ENCODE measurements at regions not wholly inside any gene's neighbourhood (a gene's known extent, or its start where the extent isn't known, plus 50 kb on each side); places are given as distances from the start of the nearest gene placed in this dataset.
"Not testable (repeated sequence)": the region's sequence is repeated elsewhere in the genome, so short reads cannot be mapped to it uniquely, and the experiment has no call there.

DNA sequence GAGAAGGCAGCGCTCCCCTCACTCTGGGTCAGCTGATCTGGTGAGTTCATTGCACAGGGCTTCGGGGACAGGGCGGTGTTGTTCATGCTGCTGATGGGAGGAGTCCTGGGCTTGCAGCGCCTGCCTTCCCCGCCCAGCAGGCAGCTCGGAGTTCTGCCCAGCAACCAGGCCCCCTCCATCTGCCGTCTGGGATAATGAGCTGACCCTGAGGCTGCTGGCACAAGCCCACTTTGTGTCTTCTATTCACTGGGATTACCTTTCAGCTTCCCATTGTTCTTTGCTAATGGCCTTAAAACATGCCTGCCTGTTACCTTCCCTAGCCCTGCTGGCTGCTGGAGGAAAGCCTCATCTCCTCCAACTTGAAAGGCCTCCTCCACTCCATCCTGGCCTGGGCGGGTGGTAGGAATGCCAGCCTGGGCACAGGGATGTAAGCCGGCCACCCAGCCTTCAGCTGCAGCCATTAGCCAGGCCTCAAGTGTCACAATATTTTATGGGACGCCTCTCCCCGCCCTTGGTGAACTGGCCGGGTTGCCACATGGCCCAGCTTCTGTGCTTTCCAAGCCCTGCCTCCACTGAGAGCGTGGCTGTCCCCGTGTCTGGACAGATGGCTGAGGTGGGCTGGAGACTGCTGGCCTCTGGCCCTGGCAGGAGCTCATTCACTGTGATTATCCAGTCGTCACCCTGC, 70.4 kb downstream of the GADD45G start:
- DNase-seq, result no peak

DNA sequence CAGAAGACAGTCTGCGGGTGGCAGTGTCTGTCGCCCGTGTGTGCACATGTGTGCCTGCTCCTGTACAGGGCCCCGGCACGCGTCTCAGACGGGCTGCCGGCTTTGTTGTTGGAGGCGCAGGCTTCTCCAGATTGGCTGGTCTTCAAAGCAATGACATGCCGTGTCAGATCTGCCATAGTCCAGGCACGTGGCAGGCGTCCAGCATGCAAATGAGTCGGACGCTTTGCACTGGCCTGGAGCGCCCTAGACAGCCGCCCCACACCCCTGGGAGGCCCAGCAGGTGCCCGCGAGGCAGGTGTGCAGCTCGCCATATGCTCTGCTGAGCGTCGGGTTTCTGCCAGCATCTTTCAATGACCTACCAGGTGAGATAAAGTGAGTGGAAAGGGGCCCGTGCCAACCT, 71.5 kb downstream of the GADD45G start:
- no peak for DNase-seq

DNA sequence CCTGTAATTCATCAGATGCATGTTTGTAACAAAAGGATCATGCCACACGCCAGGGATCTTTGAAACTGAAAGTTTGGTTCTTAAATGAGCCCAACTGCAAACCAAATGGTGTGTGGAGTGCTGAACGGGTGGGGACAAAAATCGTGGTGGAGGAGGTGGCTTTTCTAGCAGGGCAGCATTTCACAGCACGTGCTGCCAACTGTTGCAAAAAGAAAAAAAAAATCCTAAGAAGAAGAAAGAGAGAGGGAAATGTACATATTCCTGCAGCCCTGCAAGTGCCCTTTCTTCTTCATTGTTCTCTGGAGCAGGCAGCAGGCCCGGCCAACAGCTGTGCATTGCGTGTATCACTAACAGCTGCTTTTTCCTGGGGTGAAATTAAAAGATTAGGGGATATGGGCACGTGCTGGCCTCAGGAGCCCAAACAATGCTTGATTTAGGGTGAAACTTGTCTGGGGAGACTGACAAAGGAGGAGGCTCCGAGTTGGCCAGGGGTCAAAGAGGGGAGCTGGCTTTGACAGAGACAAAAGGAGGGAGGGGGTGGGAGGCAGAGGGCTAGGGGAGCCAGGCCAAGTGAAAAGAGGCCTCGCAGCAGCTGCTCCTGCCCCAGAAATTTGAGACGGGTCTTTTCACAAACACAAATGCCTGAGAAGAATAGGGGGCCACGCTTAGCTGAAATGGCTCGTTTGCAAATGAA, 73.0 kb downstream of the GADD45G start:
- DNase-seq, result no peak

DNA sequence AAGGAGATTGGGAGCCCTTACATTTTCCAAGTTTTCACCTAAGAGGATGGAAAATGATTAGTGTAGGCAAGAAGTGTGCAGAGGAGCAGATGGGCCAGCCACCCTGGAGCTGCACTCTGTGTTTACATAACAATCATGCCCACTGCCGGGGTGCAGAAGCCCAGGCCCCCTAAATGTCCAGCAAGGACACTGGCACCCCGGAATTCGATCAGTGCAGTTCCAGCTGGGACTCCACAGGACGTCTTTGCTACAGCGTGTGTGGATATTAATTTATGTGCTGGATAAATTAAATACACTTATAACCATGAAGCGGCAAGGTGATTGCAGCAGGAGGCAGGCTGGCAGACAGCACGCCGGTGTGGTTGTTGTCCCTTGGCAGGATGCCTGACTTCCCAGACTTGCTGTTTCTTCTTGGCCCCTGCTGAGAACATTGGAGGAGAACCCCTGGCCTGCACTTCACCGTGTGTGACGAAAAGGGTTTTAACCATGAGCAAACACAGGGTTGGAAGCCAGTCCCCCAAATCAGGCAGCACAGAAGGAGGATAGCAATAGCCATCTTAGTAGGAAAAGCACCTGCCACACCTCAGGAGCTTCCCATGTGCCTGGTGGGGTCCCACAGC, 73.7 kb downstream of the GADD45G start:
- no peak for DNase-seq

DNA sequence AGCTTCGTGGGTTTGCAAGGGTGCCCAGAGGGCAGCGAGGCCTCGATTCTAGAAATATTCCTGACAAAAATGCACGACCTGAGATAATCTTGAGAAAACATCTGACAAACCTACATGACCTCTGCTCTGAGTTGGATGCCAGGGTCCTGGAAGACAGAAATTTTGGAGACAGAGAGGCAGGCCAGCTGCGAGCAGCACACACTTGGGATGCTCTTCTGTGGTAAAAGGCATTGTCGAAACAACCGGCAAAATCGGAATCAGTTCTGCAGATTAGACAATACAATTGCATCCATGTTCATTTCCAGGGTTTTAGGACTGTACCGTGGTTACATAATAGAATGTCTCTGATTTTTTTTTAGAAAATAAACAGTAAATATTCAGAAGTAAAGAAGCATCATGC, 74.2 kb downstream of the GADD45G start:
- no peak for DNase-seq

DNA sequence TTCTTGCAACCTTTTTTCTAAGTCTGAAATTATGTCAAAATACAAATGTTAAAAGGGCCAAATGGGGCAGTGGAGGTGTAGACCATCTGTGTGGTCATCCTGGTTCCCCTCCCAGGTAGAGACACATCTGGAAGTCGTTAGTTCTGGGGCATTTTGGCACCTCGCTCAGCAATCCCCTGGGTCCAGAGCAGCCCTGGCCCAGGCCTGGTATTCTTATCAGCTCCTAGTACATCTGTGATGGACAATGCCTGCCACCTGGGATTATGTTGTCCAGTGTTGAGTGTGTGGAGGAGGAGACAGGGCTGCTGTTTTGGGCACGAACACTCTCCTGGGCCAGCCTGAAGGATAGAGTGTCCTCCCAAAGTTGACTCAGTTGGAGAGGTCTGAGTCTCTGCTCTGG, 74.8 kb downstream of the GADD45G start:
- no peak for DNase-seq

DNA sequence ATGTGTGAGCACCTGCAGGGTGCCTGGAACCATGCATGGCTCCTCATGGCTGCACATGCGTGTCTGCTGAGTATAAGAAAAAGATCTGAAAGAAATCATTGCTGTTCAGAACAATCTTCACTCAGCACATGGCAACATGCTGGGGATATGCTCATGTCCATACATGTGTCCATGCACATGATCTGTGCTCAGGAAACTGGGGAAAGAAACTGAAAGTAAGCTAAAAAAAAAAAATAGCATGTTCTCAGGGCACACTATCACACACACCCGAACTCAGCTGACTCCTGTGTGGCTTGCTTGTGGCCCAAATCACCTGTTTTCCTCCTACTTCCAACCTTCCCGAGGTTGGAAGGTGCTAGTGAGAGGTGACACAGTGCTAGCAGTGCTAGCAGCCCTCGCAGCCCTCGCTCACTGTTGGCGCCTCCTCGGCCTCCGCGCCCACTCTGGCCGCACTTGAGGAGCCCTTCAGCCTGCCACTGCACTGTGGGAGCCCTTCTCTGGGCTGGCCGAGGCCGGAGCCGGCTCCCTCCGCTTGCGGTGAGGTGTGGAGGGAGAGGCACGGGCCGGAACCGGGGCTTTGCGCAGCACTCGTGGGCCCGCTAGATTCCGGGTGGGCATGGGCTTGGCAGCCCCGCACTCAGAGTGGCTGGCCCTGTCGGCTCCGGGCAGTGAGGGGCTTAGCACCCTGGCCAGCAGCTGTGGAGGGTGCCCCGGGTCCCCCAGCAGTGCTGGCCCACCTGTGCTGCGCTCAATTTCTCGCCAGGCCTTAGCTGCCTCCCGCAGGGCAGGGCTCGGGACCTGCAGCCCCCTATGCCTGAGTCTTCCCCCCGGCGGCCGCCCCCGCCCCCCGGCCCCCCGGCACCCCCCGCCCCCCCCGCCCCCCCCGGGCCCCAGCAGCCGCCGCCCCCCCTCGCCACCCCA, 76.0 kb downstream of the GADD45G start:
- no peak for DNase-seq

DNA sequence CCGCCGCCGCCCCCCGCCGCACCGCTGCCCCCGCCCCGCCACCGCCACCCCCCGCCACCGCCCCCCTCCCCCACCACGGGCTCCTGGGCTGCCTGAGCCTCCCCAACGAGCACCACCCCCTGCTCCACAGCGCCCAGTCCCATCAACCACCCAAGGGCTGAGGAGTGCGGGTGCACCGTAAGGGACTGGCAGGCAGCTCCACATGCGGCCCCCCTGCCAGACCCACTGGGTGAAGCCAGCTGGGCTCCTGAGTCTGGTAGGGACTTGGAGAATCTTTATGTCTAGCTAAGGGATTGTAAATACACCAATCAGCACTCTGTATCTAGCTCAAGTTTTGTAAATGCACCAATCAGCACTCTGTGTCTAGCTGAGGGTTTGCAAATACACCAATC, 76.7 kb downstream of the GADD45G start:
- DNase-seq, result not testable (repeated sequence)

DNA sequence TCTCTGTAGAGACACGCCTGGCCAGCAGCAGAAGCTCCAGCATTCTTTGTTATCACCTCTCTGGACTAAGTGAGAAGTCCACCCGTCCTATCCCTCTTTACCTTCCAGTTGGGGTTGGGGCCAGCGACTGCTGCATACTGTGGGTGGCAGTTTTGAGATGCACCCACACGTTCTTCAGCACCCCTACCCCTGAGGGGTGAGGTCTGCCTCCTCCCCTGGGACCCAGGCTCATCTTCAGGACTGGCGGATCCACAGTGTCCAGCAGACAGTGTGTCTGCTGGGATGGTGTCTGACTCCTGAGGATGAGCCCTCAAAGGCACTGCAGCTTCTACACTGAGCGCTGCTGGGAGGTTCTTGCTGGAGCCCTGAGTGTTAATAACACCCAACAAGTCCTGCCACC, 78.8 kb downstream of the GADD45G start:
- DNase-seq, result no peak

DNA sequence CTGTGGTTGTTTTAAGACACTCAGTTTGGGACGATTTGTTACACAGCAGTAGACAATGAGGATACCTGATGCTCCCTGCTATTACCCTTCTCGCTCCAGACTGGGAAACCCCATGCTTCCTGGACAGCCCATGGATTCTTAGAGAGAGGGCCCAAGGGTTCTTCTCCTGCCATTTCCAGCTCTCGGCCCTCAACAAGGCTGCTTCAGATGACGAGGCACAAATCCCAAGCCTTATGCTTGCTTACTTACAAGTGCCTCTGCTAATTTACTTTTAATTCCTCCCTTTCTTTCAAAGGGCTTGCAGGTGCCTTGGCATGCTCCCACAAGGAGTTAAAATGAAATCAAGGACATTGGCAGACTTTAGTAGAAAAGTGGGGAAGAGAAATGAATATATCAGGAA, 79.4 kb downstream of the GADD45G start:
- no peak for DNase-seq

DNA sequence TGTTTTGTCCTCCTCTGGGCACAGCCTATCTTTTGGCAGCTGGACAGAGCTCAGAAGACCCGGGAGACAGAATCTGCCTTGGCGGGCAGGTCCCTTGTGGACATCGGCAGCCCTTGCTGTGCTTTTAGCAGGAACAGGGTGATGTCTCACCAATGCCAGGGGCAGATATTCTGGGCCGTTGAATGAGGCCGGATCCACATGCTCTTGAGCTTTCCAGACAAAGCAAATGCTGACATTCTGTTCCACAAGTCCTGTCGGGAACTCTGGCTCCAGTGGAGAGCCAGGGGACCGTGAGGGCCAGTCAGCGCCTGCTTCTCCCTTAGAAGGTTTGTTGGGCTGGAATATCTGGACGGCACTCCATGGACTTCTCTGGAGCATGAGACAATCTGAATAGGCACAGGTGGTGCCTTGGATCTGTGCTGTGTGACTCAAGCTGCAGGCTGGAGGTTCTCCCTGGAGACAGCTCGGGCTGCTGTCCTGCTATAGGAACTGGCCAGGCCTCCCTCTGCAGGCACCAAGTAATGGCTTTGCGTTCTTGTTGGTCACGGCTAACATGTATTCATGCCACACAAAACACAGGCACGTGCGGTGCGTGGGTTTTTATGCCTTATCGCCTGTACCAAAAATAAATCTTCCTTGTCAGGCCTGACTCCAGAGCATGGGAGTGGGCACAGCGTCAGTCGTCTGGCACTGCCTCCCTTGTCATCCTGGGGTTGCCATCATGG, 80.3 kb downstream of the GADD45G start:
- no peak for DNase-seq

DNA sequence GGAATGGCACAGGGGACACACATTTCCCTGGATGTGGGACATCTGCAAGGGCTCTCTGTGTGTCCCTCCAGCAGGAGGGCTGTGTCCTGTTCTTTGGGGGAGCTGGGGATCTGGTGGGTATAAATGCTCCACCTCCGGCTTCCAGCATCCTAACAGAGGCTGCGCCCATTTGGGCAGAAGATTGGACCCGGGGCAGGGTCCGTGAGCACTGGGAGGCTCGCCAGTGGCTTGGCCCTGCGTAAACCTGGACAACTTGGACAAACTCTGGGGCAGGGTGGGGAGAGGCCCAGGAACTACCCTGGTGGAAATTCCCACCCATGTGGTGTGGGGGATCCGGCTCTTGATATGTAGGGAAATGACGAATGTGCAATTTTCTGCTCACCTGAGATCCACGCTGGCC, 80.9 kb downstream of the GADD45G start:
- no peak for DNase-seq

DNA sequence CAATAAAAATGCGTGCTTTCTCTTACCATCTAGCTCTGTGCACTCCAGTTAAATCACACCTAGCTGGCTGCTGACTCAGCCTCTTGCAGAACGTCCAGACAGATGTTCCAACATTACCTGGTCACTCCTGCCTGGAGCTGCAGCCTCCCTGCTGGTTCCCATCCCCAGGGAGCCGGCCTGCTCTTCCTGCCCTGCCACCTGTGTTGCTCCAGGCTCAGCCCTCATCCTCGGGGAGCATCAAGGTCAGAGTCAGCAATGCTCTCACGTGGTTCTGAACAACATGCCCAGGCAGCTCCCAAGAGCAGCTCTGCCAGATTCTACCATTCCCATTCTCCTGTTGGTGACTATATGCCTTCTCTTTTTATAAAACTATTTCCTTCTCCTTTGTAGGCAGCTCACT, 81.3 kb downstream of the GADD45G start:
- no peak for DNase-seq

DNA sequence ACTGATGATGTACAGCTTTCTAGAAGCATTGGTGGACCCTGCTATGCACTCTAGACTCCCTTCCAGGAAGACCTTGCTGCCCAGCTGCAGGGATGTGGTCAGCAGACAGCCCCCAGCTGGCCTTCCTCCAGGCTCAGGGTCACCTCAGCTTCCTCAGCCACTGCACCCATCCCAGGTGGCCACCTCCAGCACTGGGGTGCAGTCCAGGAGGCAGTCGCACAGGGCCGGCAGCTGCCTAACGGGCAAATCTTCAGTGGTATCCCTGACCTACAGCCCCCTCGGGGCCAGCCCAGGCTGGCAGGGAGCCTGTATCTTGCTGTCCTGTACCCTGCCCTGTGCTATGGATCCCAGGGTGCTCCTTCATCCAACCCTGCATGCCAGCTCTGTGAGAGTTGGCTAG, 81.8 kb downstream of the GADD45G start:
- no peak for DNase-seq

DNA sequence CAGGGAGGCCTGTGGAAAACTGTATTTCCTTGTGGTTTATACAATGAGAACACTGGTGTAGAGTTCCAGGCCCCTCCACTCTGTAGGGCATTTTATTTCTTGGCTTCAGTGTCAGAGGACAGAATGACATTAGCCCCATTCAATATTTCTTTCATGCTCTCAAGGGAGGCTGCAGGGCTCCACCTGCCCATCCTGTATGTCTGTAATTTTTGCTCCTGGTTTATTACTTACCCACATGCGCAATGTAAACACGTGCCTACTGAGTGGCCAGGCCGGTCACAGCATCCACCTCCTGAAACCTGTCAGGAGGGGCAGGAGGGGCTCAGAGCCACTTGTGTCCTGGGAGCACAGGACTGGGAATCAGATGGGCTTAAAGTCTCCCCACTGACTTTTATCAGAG, 82.4 kb downstream of the GADD45G start:
- no peak for DNase-seq

DNA sequence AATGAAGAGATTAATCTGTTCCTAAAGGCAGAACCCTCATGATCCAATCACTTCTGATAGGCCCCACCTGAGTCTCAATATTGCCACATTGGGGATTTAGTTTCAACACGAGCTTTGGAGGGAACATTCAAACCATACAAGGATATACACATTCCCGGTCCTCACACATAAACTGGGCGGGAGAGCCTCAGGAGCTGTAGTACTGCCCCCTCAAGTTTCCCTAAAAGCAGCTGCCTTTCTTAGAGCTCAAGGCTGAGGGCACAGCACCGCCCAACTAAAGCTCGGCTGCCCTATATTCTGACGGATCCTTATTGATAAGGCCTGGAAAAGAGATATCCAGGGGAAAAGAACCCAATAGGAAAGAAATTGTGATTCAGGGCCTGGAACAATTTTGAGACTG, 83.0 kb downstream of the GADD45G start:
- no peak for DNase-seq

DNA sequence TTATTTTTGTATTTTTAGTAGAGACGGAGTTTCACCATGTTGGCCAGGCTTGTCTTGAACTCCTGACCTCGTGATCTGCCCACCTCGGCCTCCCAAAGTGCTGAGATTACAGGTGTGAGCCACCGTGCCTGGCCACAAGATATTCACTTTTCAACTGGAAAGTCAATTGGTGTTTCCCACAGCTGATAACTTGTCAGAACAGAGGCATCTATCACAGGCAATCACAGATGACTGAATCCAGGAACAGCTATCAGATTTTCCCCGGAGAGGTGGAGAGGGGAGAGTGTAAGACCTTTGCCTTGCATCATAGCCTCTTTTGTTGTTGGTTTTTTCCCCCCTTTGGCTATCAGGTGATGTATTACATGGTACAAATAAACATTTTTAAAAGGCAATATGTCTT, 84.5 kb downstream of the GADD45G start:
- DNase-seq, result not testable (repeated sequence)

DNA sequence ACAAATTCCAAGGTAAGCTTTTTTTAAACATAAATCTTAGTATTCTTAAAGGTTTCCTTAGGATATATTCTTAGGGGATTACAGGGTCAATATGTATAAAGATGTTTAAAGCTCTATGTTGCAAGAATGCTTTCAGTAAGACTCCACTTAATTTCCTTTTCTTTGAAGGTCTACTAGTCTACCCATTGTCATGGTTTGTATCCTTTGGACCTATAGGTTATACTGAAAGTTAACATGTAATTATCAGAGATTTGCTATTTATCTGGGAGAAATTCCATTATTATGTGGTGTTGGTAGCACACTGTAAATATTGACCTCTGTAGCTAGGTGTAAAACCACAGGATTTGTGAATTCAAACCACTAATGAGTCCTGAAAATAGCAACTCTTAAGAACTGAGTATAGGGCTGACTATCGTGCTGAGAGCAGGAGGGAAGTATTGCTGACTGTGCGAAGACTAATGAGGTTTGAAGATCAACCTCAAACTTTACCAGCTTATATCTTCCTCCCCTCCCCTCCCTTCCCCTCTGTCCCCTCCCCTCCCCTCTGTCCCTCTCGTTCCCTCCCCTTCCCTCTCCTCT, 85.6 kb downstream of the GADD45G start:
- DNase-seq, result no peak

DNA sequence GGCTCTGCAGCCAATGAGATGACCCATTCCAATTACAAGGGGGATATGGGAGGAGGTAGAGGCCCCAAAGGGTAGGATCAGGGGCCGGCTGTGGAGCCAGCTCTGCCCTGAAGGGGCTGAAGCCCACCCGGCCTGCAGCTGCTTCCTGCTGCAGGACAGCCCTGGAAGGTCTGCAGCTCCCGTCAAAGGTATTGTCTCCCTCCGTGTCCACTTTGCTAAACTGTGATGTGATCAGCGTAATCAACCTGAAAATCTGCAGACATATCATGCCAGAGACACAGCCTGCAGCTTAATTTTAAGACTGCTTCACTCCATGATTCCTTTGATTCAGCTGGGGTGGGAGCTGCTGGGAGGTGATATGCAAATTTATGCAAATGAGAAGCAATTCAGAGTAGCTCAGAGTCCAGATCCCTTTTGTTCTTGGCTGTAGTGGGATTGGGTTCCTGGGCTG, 90.7 kb downstream of the GADD45G start:
- no peak for DNase-seq

DNA sequence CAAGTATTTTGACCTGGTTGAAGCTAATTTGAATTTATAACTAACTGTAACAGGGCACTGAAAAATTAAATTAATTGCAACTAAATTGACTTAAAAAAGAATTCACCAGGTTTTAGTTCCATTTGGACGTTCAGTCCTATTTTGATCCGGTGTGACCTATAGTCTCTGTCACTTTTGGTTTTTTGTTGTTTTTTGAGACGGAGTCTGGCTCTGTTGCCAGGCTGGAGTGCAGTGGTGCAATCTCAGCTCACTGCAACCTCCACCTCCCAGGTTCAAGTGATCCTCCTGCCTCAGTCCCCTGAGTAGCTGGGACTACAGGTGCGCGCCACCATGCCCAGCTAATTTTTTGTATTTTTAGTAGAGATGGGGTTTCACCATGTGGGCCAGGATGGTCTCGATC, 91.2 kb downstream of the GADD45G start:
- DNase-seq, result not testable (repeated sequence)

DNA sequence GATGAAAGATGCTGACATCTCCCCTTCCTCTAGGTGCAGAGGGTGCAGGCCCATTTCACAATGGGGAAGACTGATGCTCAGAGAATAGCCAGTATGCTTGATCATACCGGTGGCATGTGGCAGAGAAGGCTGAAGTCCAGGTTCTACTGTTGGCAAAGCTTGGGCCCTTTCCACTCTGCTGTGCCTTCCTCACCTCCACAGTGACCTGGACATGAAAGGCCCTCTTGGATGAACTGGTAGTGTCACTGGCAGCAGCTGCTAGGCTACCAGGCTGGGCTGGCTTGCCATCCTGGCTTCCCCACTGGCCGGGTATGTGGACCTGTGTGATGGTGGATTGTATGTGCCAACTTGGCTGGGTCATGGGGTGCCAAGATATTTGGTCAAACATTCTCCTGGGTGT, 92.0 kb downstream of the GADD45G start:
- no peak for DNase-seq

DNA sequence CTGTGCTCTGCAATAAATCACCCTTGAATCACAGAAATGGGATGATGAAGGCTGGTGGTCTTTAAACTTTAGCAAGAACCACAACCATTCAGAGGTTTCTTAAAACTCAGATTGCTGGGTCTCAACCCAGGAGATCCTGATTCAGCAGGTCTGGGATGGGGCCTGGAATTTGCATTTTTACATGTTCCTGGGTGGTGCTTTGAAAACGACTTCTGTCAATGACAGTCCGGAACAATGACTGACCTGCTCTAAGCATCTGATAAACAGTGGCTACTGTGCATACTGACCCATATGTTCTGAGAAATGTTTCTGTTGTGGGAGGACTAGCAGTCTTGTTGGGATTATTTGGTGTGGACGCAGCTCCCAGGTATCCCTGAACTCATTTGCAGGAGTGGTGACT, 92.7 kb downstream of the GADD45G start:
- DNase-seq, result no peak
